Loucy (cell line): ENCODE measurements at regions not wholly inside any gene's neighbourhood (a gene's known extent, or its start where the extent isn't known, plus 50 kb on each side); places are given as distances from the start of the nearest gene placed in this dataset.

Source experiments
- EZH2phosphoT487 ChIP-seq: fragments of 200-600 bp; IDR thresholded peaks from 2 replicates; pipeline ENCODE4 v1.6.1; 2018; ENCODE audit warnings: antibody characterized with exemption, mild to moderate bottlenecking, moderate library complexity, borderline replicate concordance
- TF ChIP-seq, protein P1 (sequence below): fragments of 200-600 bp; sonication (generic); conservative IDR thresholded peaks from 2 replicates; pipeline ENCODE4 v1.5.1; 2014; ENCODE audit warnings: mild to moderate bottlenecking, antibody characterized with exemption, low read length

DNA sequence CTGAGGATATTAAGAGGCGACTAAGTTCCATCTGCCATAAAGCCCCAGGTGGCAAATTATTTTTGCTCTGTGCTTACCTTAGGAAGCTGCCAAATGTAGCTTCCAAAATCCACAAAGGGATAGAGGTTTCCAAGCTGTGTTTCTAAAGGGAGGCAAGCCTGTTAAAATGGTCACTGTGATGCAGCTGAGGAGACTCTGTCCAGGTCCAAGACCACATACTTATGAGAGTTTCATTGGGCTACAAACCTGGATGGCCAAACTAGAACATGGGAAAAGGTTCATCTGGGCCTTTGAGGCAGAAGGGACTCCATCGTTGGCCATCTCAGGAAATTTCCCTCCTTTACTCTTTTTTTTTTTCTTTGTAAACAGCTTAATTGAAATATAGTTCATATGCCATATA lies 306.9 kb upstream of the FGF13 start:
- TF ChIP-seq, protein P1, sequence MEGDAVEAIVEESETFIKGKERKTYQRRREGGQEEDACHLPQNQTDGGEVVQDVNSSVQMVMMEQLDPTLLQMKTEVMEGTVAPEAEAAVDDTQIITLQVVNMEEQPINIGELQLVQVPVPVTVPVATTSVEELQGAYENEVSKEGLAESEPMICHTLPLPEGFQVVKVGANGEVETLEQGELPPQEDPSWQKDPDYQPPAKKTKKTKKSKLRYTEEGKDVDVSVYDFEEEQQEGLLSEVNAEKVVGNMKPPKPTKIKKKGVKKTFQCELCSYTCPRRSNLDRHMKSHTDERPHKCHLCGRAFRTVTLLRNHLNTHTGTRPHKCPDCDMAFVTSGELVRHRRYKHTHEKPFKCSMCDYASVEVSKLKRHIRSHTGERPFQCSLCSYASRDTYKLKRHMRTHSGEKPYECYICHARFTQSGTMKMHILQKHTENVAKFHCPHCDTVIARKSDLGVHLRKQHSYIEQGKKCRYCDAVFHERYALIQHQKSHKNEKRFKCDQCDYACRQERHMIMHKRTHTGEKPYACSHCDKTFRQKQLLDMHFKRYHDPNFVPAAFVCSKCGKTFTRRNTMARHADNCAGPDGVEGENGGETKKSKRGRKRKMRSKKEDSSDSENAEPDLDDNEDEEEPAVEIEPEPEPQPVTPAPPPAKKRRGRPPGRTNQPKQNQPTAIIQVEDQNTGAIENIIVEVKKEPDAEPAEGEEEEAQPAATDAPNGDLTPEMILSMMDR = no peak
- TF ChIP-seq EZH2phosphoT487 = no peak
